GM23248 (cell line): ENCODE measurements at regions not wholly inside any gene's neighbourhood (a gene's known extent, or its start where the extent isn't known, plus 50 kb on each side); places are given as distances from the start of the nearest gene placed in this dataset.

Experiments used
- DNase-seq: peaks from one replicate; pipeline ENCODE4 v3.0.0-alpha.2; 2015
- H2AFZ ChIP-seq: fragments of 200-600 bp; sonication (generic); 2 replicates; pipeline ENCODE4 v1.6.1; 2016; ENCODE audit warnings: antibody characterized with exemption
- H3F3A ChIP-seq: fragments of 200-600 bp; sonication (generic); 2 replicates; pipeline ENCODE4 v1.6.1; 2016; ENCODE audit warnings: mild to moderate bottlenecking, antibody characterized with exemption, mixed run types; ENCODE audit not compliant: insufficient read depth
- H3K27ac ChIP-seq: fragments of 200-600 bp; sonication (generic); 2 replicates; pipeline ENCODE4 v1.5.1; 2016; ENCODE audit warnings: mild to moderate bottlenecking
- H3K27me3 ChIP-seq: fragments of 200-600 bp; sonication (generic); replicated peaks from 2 replicates; pipeline ENCODE4 v1.6.1; 2016; ENCODE audit warnings: mild to moderate bottlenecking; ENCODE audit not compliant: insufficient read depth
- H3K36me3 ChIP-seq: fragments of 200-600 bp; sonication (generic); 2 replicates; pipeline ENCODE4 v1.6.1; 2016; ENCODE audit warnings: low read depth, mild to moderate bottlenecking
- H3K4me1 ChIP-seq: fragments of 200-600 bp; sonication (generic); 2 replicates; pipeline ENCODE4 v1.6.1; 2016; ENCODE audit warnings: mild to moderate bottlenecking; ENCODE audit not compliant: insufficient read depth
- H3K4me2 ChIP-seq: fragments of 200-600 bp; sonication (generic); one replicate; pipeline ENCODE4 v1.6.1; 2016; ENCODE audit warnings: mild to moderate bottlenecking; ENCODE audit not compliant: unreplicated experiment
- H3K4me3 ChIP-seq: fragments of 200-600 bp; sonication (generic); 2 replicates; pipeline ENCODE4 v1.5.1; 2016; ENCODE audit warnings: mild to moderate bottlenecking
- H3K79me2 ChIP-seq: fragments of 200-600 bp; sonication (generic); 2 replicates; pipeline ENCODE4 v1.6.1; 2016; ENCODE audit warnings: mild to moderate bottlenecking; ENCODE audit not compliant: insufficient read depth
- H3K9ac ChIP-seq: fragments of 200-600 bp; sonication (generic); 2 replicates; pipeline ENCODE4 v1.6.1; 2016; ENCODE audit warnings: mild to moderate bottlenecking
- H3K9me2 ChIP-seq: fragments of 200-600 bp; sonication (generic); 2 replicates; pipeline ENCODE4 v1.6.1; 2016; ENCODE audit warnings: mixed run types, mild to moderate bottlenecking, moderate library complexity; ENCODE audit not compliant: insufficient read depth
- H3K9me3 ChIP-seq: fragments of 200-600 bp; sonication (generic); one replicate; pipeline ENCODE4 v1.6.1; 2017; ENCODE audit warnings: low read depth
- H4K20me1 ChIP-seq: fragments of 200-600 bp; sonication (generic); 2 replicates; pipeline ENCODE4 v1.6.0; 2016; ENCODE audit not compliant: insufficient read depth
- EZH2 ChIP-seq: fragments of 200-600 bp; sonication (generic); IDR thresholded peaks from 2 replicates; pipeline ENCODE4 v1.6.1; 2018; ENCODE audit warnings: antibody characterized with exemption, mild to moderate bottlenecking; ENCODE audit not compliant: insufficient read depth, poor library complexity, severe bottlenecking
- EZH2phosphoT487 ChIP-seq: fragments of 200-600 bp; sonication (generic); IDR thresholded peaks from 2 replicates; pipeline ENCODE4 v1.6.1; 2018; ENCODE audit warnings: antibody characterized with exemption, moderate library complexity, mild to moderate bottlenecking, low read depth; ENCODE audit not compliant: insufficient read depth
- WGBS, 2 experiments: methylation state at CpG; one replicate each; pipeline ENCODE4 v1.1.6; 2015 to 2017; ENCODE audit warnings: low lambda C conversion rate in 2 of 2, low coverage in 1 of 2; ENCODE audit errors: missing lambda C conversion rate in 2 of 2; 5-methylcytosine and 5-hydroxymethylcytosine counted together
- in situ Hi-C: fragments of 300-500 bp; cut with MboI; formaldehyde crosslinking; loops from 2 replicates; pipeline ENCODE4 v1.15.0; 2020

DNA sequence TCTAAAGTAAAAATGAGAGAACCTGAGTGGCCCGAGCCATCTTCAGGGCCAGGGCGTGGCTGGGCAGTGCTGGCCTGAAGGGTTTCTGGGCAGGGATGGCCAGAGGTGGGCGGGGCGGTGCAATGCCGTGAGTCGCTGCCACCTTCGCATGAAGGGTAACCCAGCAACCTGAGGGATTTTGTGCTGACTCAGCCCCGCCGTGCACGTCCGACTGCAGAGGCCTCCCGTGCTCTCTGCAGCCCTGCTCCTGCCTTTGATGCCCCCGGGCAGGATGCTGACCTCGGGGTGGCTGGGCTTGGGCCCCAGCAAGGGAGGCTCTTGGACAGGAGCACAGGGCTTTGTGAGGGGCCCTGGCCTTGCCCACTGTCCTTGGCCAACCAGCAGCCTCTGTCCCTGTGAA is 81.7 kb upstream of the GATA5 start:
- DNase-seq: peak; percentile 34

DNA sequence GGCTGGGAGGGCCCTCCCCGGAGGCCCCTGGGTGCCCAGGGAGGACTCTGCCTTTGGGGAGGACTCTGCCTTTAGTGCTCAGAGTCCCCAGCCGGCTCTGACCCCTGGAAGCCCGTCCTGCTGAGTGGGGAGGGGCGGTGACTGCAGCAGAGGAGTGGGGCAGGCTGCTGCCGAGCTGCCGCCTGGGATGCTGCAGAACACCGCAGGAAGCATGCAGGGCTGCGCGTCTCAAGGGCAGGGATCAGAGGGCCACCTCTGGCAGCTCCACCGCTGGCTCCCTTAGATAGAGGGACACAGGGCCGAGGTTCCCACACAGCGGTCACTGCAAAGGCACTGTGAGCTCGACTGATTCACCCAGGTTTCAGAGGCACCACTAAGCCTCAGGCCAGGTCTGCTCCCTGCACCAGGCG is 82.2 kb upstream of the GATA5 start:
- H3K9me2 ChIP-seq: no peaks in the 10 kb centered on the region
- DNase-seq: no peak
- H2AFZ ChIP-seq: no peak overlapping the region
- H3K27ac ChIP-seq: no peak overlapping the region
- no peak overlapping the region for H3K4me3 ChIP-seq
- H3K36me3 ChIP-seq: no peaks in the 10 kb centered on the region
- TF ChIP-seq EZH2 (no peak), EZH2phosphoT487 (no peak)
- in situ Hi-C loops: no loop called here
- peaks cover 80% of the 10 kb centered on the region for H3K27me3 ChIP-seq
- H3K4me2 ChIP-seq: no peak overlapping the region
- H3F3A ChIP-seq: no peaks in the 10 kb centered on the region
- H3K9ac ChIP-seq: no peak overlapping the region
- H4K20me1 ChIP-seq: no peaks in the 10 kb centered on the region
- no peaks in the 10 kb centered on the region for H3K79me2 ChIP-seq
- no peaks in the 10 kb centered on the region for H3K9me3 ChIP-seq
- WGBS, 2 experiments: 31 to 37% methylated on average over 10 to 14 of the region's 14 CpGs
- H3K4me1 ChIP-seq: no peaks in the 10 kb centered on the region

More for the DNA sequence above, 81.7 kb upstream of the GATA5 start:
- Histone ChIP-seq H3K9ac (no peak overlapping the region), H4K20me1 (no peaks in the 10 kb centered on the region), H2AFZ (no peak overlapping the region), H3K4me1 (no peaks in the 10 kb centered on the region), H3K4me2 (no peak overlapping the region), H3K9me2 (no peaks in the 10 kb centered on the region), H3F3A (no peaks in the 10 kb centered on the region), H3K27ac (no peak overlapping the region), H3K36me3 (no peaks in the 10 kb centered on the region), H3K4me3 (no peak overlapping the region), H3K79me2 (no peaks in the 10 kb centered on the region), H3K9me3 (no peaks in the 10 kb centered on the region), H3K27me3 (peaks cover 85% of the 10 kb centered on the region)
- TF ChIP-seq EZH2: no peak
- 21 to 26% methylated on average over 10 to 14 of the region's 14 CpGs for WGBS, 2 experiments
- in situ Hi-C loops: no loop called here

GRCh38 chr20:62558779-62559178 is 83.0 kb upstream of the GATA5 start:
- H3K4me3 ChIP-seq: no peak overlapping the region

DNA sequence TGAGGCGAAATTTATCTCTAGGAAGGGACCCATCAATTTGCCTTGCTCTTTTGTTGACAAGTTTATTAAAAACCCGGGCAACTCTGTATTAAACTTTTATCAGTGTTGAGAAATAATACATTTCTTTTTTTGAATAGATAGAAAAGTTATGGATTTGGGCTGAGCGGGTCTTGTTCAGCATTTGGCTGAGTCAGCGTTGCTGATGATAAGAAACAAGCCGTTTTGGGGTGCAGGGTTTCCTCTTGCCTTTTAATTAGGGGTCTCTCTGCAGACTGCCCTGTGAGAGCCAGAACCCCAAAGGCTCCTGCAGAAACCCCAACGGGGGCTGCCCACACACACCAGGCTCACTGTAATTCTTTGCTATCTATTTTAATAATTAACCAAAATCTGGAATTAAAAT is 82.1 kb upstream of the SLCO4A1 start:
- Histone ChIP-seq H3K9ac (no peak overlapping the region), H3K36me3 (no peaks in the 10 kb centered on the region), H3K27ac (no peak overlapping the region), H2AFZ (no peak overlapping the region), H3K9me2 (no peaks in the 10 kb centered on the region), H3K4me3 (no peak overlapping the region), H3K4me1 (no peaks in the 10 kb centered on the region), H3K4me2 (no peak overlapping the region), H4K20me1 (no peaks in the 10 kb centered on the region), H3K9me3 (no peaks in the 10 kb centered on the region), H3F3A (no peaks in the 10 kb centered on the region), H3K79me2 (no peaks in the 10 kb centered on the region), H3K27me3 (peaks cover 62% of the 10 kb centered on the region)
- DNase-seq: no peak
- no peak for TF ChIP-seq EZH2phosphoT487
- TF ChIP-seq EZH2: peak; percentile 11
- in situ Hi-C loops: no loop called here
- 20 to 23% methylated on average over 6 of the region's 6 CpGs for WGBS, 2 experiments

More at GRCh38 chr20:62558779-62559178, 83.0 kb upstream of the GATA5 start:
- Histone ChIP-seq H3K4me1 (no peaks in the 10 kb centered on the region), H3K79me2 (no peaks in the 10 kb centered on the region), H2AFZ (no peak overlapping the region), H3K27ac (no peak overlapping the region), H3K4me2 (no peak overlapping the region), H3K27me3 (peaks cover 72% of the 10 kb centered on the region), H4K20me1 (no peaks in the 10 kb centered on the region), H3F3A (no peaks in the 10 kb centered on the region), H3K9ac (no peak overlapping the region), H3K9me3 (no peaks in the 10 kb centered on the region), H3K9me2 (no peaks in the 10 kb centered on the region), H3K36me3 (no peaks in the 10 kb centered on the region)
- in situ Hi-C loops: no loop called here
- no peak for TF ChIP-seq EZH2phosphoT487
- no peak for TF ChIP-seq EZH2
- DNase-seq: no peak
- 56 to 57% methylated on average over 12 to 17 of the region's 17 CpGs for WGBS, 2 experiments

DNA sequence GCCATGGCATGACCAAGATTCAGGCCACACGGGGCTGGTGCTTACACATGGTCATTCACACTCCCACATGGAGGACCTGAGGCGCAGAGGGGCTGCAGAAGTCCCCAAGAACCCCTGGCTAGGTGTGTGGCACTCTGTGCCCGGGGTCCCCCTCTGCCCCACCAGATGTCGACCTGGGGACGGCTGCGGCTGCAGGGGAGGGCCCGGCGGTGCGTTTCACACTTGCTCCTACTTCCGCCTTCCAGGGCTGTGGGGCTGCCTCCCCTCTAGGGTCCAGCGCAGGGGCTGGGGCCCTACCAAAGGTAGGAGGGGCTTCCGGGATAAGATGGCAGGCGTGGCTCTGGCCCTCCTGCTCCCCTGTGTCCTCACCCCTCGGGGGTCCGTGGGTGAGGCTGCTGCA is 81.1 kb upstream of the SLCO4A1 start:
- in situ Hi-C loops: no loop called here
- no peaks in the 10 kb centered on the region for H3F3A ChIP-seq

More for the DNA sequence above, 81.1 kb upstream of the SLCO4A1 start:
- Histone ChIP-seq H3K27ac (no peak overlapping the region), H3K9me3 (no peaks in the 10 kb centered on the region), H3K79me2 (no peaks in the 10 kb centered on the region), H3K9ac (no peak overlapping the region), H2AFZ (no peak overlapping the region), H3K4me2 (no peak overlapping the region), H3K4me1 (no peaks in the 10 kb centered on the region), H3K27me3 (peaks cover 57% of the 10 kb centered on the region), H3K9me2 (no peaks in the 10 kb centered on the region), H3K36me3 (no peaks in the 10 kb centered on the region), H4K20me1 (no peaks in the 10 kb centered on the region), H3K4me3 (no peak overlapping the region)
- no peak for DNase-seq
- 27 to 31% methylated on average over 13 to 15 of the region's 15 CpGs for WGBS, 2 experiments
- TF ChIP-seq EZH2 (no peak), EZH2phosphoT487 (no peak)
